Loucy (cell line): ENCODE measurements at regions not wholly inside any gene's neighbourhood (a gene's known extent, or its start where the extent isn't known, plus 50 kb on each side); places are given as distances from the start of the nearest gene placed in this dataset.

Source experiments
- H2AFZ ChIP-seq: fragments of 200-600 bp; sonication (generic); 2 replicates; pipeline ENCODE4 v1.6.0; 2016; ENCODE audit warnings: antibody characterized with exemption, mild to moderate bottlenecking, low read length, moderate library complexity
- H3F3A ChIP-seq: fragments of 200-600 bp; 2 replicates; pipeline ENCODE4 v1.6.0; 2016; ENCODE audit warnings: antibody characterized with exemption, low read depth, mild to moderate bottlenecking
- H3K27me3 ChIP-seq: fragments of 200-600 bp; sonication (generic); 2 replicates; pipeline ENCODE4 v1.6.1; 2014; ENCODE audit warnings: low read length, mild to moderate bottlenecking; ENCODE audit not compliant: insufficient read depth, poor library complexity, severe bottlenecking
- H3K36me3 ChIP-seq: fragments of 200-600 bp; sonication (generic); 2 replicates; pipeline ENCODE4 v1.6.1; 2016; ENCODE audit warnings: low read length; ENCODE audit not compliant: insufficient read depth
- H3K4me1 ChIP-seq: fragments of 200-600 bp; sonication (generic); 2 replicates; pipeline ENCODE4 v1.5.1; 2014; ENCODE audit warnings: low read length, mild to moderate bottlenecking; ENCODE audit not compliant: insufficient read depth, poor library complexity, severe bottlenecking
- H3K4me2 ChIP-seq: fragments of 200-600 bp; sonication (generic); 2 replicates; pipeline ENCODE4 v1.6.0; 2014; ENCODE audit warnings: antibody characterized with exemption, low read length, low read depth, mild to moderate bottlenecking; ENCODE audit not compliant: poor library complexity, severe bottlenecking
- H3K4me3 ChIP-seq: fragments of 200-600 bp; sonication (generic); 2 replicates; pipeline ENCODE4 v1.5.1; 2014; ENCODE audit warnings: low read length, mild to moderate bottlenecking, mixed read lengths; ENCODE audit not compliant: poor library complexity, severe bottlenecking
- H3K79me2 ChIP-seq: fragments of 200-600 bp; sonication (generic); 2 replicates; pipeline ENCODE4 v1.6.1; 2014; ENCODE audit warnings: low read length; ENCODE audit not compliant: insufficient read depth
- H3K9ac ChIP-seq: fragments of 200-600 bp; sonication (generic); 2 replicates; pipeline ENCODE4 v1.6.0; 2014; ENCODE audit warnings: mild to moderate bottlenecking, low read depth, low read length, moderate library complexity; ENCODE audit not compliant: poor library complexity, severe bottlenecking
- H3K9me2 ChIP-seq: fragments of 200-600 bp; sonication (generic); replicated peaks from 2 replicates; pipeline ENCODE4 v1.6.1; 2016; ENCODE audit warnings: low read depth, low read length, mixed read lengths
- H3K9me3 ChIP-seq: fragments of 200-600 bp; sonication (generic); 2 replicates; pipeline ENCODE4 v1.6.1; 2014; ENCODE audit warnings: mild to moderate bottlenecking, antibody characterized with exemption, low read length, low read depth; ENCODE audit not compliant: insufficient read depth
- H4K20me1 ChIP-seq: fragments of 200-600 bp; sonication (generic); 2 replicates; pipeline ENCODE4 v1.6.0; 2014; ENCODE audit warnings: antibody characterized with exemption, low read length, mild to moderate bottlenecking; ENCODE audit not compliant: insufficient read depth, poor library complexity, severe bottlenecking
- EZH2phosphoT487 ChIP-seq: fragments of 200-600 bp; IDR thresholded peaks from 2 replicates; pipeline ENCODE4 v1.6.1; 2018; ENCODE audit warnings: antibody characterized with exemption, mild to moderate bottlenecking, moderate library complexity, borderline replicate concordance
- TF ChIP-seq, protein P1 (sequence below): fragments of 200-600 bp; sonication (generic); conservative IDR thresholded peaks from 2 replicates; pipeline ENCODE4 v1.5.1; 2014; ENCODE audit warnings: mild to moderate bottlenecking, antibody characterized with exemption, low read length

DNA sequence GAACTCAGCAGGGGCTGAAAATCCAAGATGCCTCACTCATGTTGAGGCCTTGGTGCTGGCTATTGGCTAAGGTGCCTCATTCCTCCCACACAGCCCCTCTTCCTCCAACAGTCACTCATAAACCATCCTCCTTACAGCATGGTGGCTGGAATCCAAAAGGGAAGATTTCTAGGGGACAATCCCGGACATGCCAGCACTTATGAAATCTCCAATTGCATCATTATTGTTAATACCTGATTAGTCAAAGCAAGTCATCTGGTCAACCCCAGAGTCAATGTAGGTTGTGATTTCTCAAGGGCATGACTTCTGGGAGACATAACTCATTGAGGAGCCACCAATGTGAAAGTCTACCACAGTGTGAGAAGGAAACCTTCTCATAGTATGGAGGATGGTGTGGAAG, 506.6 kb upstream of the NOX3 start:
- no peak for TF ChIP-seq EZH2phosphoT487
- TF ChIP-seq, protein P1, sequence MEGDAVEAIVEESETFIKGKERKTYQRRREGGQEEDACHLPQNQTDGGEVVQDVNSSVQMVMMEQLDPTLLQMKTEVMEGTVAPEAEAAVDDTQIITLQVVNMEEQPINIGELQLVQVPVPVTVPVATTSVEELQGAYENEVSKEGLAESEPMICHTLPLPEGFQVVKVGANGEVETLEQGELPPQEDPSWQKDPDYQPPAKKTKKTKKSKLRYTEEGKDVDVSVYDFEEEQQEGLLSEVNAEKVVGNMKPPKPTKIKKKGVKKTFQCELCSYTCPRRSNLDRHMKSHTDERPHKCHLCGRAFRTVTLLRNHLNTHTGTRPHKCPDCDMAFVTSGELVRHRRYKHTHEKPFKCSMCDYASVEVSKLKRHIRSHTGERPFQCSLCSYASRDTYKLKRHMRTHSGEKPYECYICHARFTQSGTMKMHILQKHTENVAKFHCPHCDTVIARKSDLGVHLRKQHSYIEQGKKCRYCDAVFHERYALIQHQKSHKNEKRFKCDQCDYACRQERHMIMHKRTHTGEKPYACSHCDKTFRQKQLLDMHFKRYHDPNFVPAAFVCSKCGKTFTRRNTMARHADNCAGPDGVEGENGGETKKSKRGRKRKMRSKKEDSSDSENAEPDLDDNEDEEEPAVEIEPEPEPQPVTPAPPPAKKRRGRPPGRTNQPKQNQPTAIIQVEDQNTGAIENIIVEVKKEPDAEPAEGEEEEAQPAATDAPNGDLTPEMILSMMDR: no peak
- Histone ChIP-seq H4K20me1 (no peaks in the 10 kb centered on the region), H3K79me2 (no peaks in the 10 kb centered on the region), H2AFZ (no peak overlapping the region), H3K9ac (no peak overlapping the region), H3K9me3 (no peaks in the 10 kb centered on the region), H3K4me1 (no peaks in the 10 kb centered on the region), H3K9me2 (no peaks in the 10 kb centered on the region), H3K4me3 (no peak overlapping the region), H3K27me3 (no peaks in the 10 kb centered on the region), H3K36me3 (no peaks in the 10 kb centered on the region), H3K4me2 (no peak overlapping the region), H3F3A (no peaks in the 10 kb centered on the region)

DNA sequence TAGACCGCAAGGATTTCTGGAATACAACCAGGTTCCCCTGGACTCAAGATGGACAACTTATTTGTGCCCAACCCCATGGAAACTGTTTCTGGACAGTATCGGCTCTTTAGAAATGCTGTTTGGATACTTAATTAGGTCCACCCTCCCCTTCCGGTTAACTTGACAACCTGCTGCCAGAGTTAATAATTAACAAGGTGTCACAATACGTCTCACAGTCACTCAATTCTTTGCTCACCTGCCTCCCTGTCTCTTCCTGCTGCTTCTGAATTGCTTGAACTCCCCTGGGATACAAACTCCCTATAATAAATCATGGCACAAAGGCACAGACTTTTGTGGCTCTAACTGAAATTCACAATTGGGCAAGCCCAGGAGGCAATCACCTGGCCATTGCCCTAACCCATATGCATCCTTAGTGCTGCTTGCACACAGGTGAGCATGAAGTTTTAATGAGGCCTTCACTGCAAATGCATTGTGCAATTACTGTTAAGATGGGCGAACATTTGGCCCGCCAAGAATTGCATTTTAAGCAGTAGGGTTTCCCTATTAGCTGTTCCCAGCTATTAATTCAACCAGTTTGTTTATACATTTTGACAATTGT, 504.4 kb upstream of the NOX3 start:
- Histone ChIP-seq H3K36me3 (no peaks in the 10 kb centered on the region), H3K4me1 (no peaks in the 10 kb centered on the region), H3K9me2 (no peaks in the 10 kb centered on the region), H3K9ac (no peak overlapping the region), H3F3A (no peaks in the 10 kb centered on the region), H4K20me1 (no peaks in the 10 kb centered on the region), H2AFZ (no peak overlapping the region), H3K4me3 (no peak overlapping the region), H3K4me2 (no peak overlapping the region), H3K9me3 (no peaks in the 10 kb centered on the region), H3K79me2 (no peaks in the 10 kb centered on the region), H3K27me3 (no peaks in the 10 kb centered on the region)
- TF ChIP-seq, protein P1: no peak
- no peak for TF ChIP-seq EZH2phosphoT487

DNA sequence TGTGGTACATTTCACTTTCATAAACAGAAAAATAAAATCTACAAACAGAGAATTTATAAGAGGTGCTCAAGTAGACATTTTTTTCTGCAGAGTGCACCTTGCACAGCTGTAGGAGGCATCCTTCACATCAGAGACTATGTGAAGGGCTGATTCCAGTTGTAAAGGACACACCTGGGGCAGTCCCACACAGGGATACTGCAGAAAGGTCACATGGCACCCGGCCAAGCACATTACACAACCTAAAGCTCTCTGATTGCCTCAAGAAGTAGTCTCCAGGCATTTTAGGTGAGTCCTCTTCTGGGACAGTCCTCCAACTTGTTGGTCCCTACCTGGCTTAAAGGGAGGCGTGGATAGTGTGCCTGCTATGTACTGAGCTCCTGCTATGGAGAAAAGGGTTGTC, 502.9 kb upstream of the NOX3 start:
- Histone ChIP-seq H3K4me3 (no peak overlapping the region), H3K9ac (no peak overlapping the region), H3K36me3 (no peaks in the 10 kb centered on the region), H3K79me2 (no peaks in the 10 kb centered on the region), H3F3A (no peaks in the 10 kb centered on the region), H4K20me1 (no peaks in the 10 kb centered on the region), H3K4me2 (no peak overlapping the region), H3K9me2 (no peaks in the 10 kb centered on the region), H3K4me1 (no peaks in the 10 kb centered on the region), H2AFZ (no peak overlapping the region), H3K9me3 (no peaks in the 10 kb centered on the region), H3K27me3 (no peaks in the 10 kb centered on the region)
- TF ChIP-seq EZH2phosphoT487: no peak
- TF ChIP-seq, protein P1: no peak
